ENCODE measurements at regions not wholly inside any gene's neighbourhood (a gene's known extent, or its start where the extent isn't known, plus 50 kb on each side); places are given as distances from the start of the nearest gene placed in this dataset.

DNA sequence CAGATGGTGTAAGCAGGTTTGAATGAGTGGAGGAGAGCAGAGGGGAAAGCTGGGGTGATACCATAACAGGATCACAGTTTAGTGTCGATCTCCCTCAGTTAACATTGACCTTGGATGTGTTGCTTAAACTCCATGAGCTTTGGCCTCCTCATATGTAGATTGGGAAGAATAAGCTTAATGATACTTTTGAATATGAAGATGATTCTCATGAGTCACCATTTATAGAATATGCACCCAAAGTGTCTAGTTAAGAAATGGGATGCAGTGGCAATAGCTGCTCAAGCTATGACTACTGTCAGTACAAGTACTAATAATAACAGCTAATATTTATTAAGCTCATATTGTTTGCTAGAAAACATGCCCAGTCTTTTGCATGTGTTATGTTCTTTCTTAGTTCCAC is 236.2 kb upstream of the KIRREL3 start:
- ATAC-seq (ENCODE audit: low read depth) (no peak), DNase-seq (no peak)
- no peak overlapping the region for H3K9ac ChIP-seq (ENCODE audit: low read depth, low read length)
- no peaks in the 10 kb centered on the region for H3K36me3 ChIP-seq (ENCODE audit: control insufficient read depth, insufficient read depth, low read length)
- H2AK5ac ChIP-seq (ENCODE audit: low read depth, low read length): no peak overlapping the region
- no peak overlapping the region for H3K4ac ChIP-seq (ENCODE audit: low read depth, low read length)
- no peak overlapping the region for H2BK15ac ChIP-seq (ENCODE audit: low read depth, low read length)
- POLR2A ChIA-PET (ENCODE audit: unreplicated experiment): no interaction called here
- H3K23ac ChIP-seq (ENCODE audit: low read depth, low read length): no peak overlapping the region
- no peak overlapping the region for H2AFZ ChIP-seq (replicated peaks; ENCODE audit: low read length, poor library complexity)
- H4K20me1 ChIP-seq (ENCODE audit: insufficient read depth, low read length): no peaks in the 10 kb centered on the region
- H3K79me1 ChIP-seq (ENCODE audit: low read depth in 1 of 2, low read length in 2 of 2): no peaks in the 10 kb centered on the region
- 0 out of 2 replicates have a peak, but pooled peaks cover 1% of the 10 kb centered on the region for H3K27me3 ChIP-seq (ENCODE audit: control insufficient read depth, insufficient read depth, low read length)
- H3K9me1 ChIP-seq (ENCODE audit: insufficient read depth, low read length): no peaks in the 10 kb centered on the region
- no peak overlapping the region for H2BK5ac ChIP-seq (ENCODE audit: low read depth, low read length, poor library complexity, severe bottlenecking)
- no peak overlapping the region for H2BK120ac ChIP-seq (ENCODE audit: low read depth, low read length)
- no TSS peak for BruUV-seq (replicated peaks)
- H4K5ac ChIP-seq (ENCODE audit: low read depth, low read length): no peak overlapping the region
- H3K9me3 ChIP-seq (ENCODE audit: control insufficient read depth, insufficient read depth, low read length): no peaks in the 10 kb centered on the region
- H3K27ac ChIP-seq (ENCODE audit: insufficient read depth, low read length): no peak overlapping the region
- no peak overlapping the region for H3K56ac ChIP-seq (ENCODE audit: extremely low read depth, insufficient read depth, low read length)
- no peak overlapping the region for H4K8ac ChIP-seq (ENCODE audit: low read depth in 2 of 2, low read length in 2 of 2)
- CTCF ChIA-PET: no interaction called here
- no peak overlapping the region for H3K14ac ChIP-seq (replicated peaks; ENCODE audit: low read depth, low read length)
- no peak overlapping the region for H3K18ac ChIP-seq (ENCODE audit: low read depth, low read length)
- WGBS, 2 experiments (ENCODE audit: extremely low coverage in 2 of 2, insufficient read length in 1 of 2): no CpG with 5 or more reads among the region's 1 CpG
- H2BK20ac ChIP-seq (ENCODE audit: low read depth, low read length): no peak overlapping the region
- H3K4me3 ChIP-seq (ENCODE audit: insufficient read depth, low read depth, low read length): no peak overlapping the region
- dilution Hi-C loops (cut with HindIII; ENCODE audit: low sequenced_read_pairs, unreplicated experiment): no loop called here
- no peak overlapping the region for H2AK9ac ChIP-seq (replicated peaks; ENCODE audit: low read depth, low read length, poor library complexity)
- in situ Hi-C loops (cut with MboI; ENCODE audit: low sequenced_read_pairs): no loop called here
- no peak overlapping the region for H3K4me2 ChIP-seq (ENCODE audit: low read depth, low read length)
- TF ChIP-seq MXI1 (IDR thresholded peaks at IDR 0.05; ENCODE audit: borderline replicate concordance, low read depth, low read length): no peak
- TF ChIP-seq, protein P1, sequence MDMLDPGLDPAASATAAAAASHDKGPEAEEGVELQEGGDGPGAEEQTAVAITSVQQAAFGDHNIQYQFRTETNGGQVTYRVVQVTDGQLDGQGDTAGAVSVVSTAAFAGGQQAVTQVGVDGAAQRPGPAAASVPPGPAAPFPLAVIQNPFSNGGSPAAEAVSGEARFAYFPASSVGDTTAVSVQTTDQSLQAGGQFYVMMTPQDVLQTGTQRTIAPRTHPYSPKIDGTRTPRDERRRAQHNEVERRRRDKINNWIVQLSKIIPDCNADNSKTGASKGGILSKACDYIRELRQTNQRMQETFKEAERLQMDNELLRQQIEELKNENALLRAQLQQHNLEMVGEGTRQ (IDR thresholded peaks at IDR 0.05; ENCODE audit: low read depth, low read length): no peak
- TF ChIP-seq RFX5 (IDR thresholded peaks at IDR 0.05; ENCODE audit: low read depth, low read length): no peak
- TF ChIP-seq SMC3 (IDR thresholded peaks at IDR 0.05; ENCODE audit: low read depth, low read length): no peak
- no peak for TF ChIP-seq RAD21 (IDR thresholded peaks at IDR 0.05; ENCODE audit: low read length)
- no peak for TF ChIP-seq MAFK (IDR thresholded peaks at IDR 0.05; ENCODE audit: low read depth, low read length)
- H3K4me1 ChIP-seq (ENCODE audit: control insufficient read depth, insufficient read depth, low read length): no peaks in the 10 kb centered on the region
- no peak overlapping the region for H4K91ac ChIP-seq (ENCODE audit: insufficient read depth, low read depth, low read length)
- intact Hi-C loops (cut with micrococcal nuclease): no loop called here
